ENCODE measurements at regions not wholly inside any gene's neighbourhood (a gene's known extent, or its start where the extent isn't known, plus 50 kb on each side); places are given as distances from the start of the nearest gene placed in this dataset.
A peak's percentile ranks its signal among the peaks of the same experiment; 100 is the strongest.

DNA sequence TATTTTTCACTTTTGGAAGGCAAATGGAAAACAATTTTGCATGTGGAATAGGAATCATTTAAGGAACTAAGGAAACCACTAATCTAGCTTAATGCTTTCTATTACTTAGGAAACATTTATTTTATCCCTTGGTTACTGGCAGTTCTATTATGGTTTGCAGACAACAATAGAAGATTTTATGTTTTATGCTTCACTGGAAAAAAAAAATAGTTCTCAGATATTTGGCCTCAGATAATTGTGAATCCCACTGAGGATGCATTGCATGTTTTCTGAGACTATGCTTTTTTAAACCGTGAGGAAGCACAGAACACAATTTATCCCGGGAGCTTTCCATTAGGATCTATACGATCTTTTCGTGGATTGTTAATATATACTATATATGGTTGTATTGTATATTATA lies 356.9 kb downstream of the CSNK1G3 start:
- H3K36me3 ChIP-seq (ENCODE audit: insufficient read depth, low read length, poor library complexity, severe bottlenecking) = no peaks in the 10 kb centered on the region
- H3K9me3 ChIP-seq (ENCODE audit: low read depth, low read length, poor library complexity, severe bottlenecking) = no peaks in the 10 kb centered on the region
- no TSS peak for BruUV-seq (replicated peaks)
- ChIA-PET POLR2A (ENCODE audit: low non-redundant PET) (no interaction called here), CTCF (no interaction called here)
- H3K4me3 ChIP-seq (ENCODE audit: low read depth, low read length, poor library complexity, severe bottlenecking) = no peak overlapping the region
- H3K27me3 ChIP-seq (replicated peaks; ENCODE audit: insufficient read depth, low read depth, low read length, poor library complexity) = no peaks in the 10 kb centered on the region
- H3K27ac ChIP-seq (ENCODE audit: low read depth, low read length, poor library complexity, severe bottlenecking) = no peak overlapping the region
- peaks cover 33% of the 10 kb centered on the region for H3K4me1 ChIP-seq (ENCODE audit: insufficient read depth, low read length, poor library complexity, severe bottlenecking)
- intact Hi-C loops (cut with micrococcal nuclease; ENCODE audit: unreplicated experiment) = no loop called here
- TF ChIP-seq EZH2 (IDR thresholded peaks at IDR 0.05; ENCODE audit: borderline replicate concordance, low read depth, low read length, poor library complexity, severe bottlenecking) (no peak), CTCF (conservative IDR thresholded peaks at IDR 0.05; ENCODE audit: low read depth, low read length) (no peak)
- peak; percentile 74 for DNase-seq (ENCODE audit: low spot score)

- Histone ChIP-seq H3K9me3 (ENCODE audit: low read depth, low read length, poor library complexity, severe bottlenecking) (no peaks in the 10 kb centered on the region), H3K36me3 (ENCODE audit: insufficient read depth, low read length, poor library complexity, severe bottlenecking) (no peaks in the 10 kb centered on the region), H3K27ac (ENCODE audit: low read depth, low read length, poor library complexity, severe bottlenecking) (no peak overlapping the region), H3K27me3 (replicated peaks; ENCODE audit: insufficient read depth, low read depth, low read length, poor library complexity) (no peaks in the 10 kb centered on the region), H3K4me1 (ENCODE audit: insufficient read depth, low read length, poor library complexity, severe bottlenecking) (peaks cover 27% of the 10 kb centered on the region), H3K4me3 (ENCODE audit: low read depth, low read length, poor library complexity, severe bottlenecking) (no peak overlapping the region)
- POLR2A ChIA-PET (ENCODE audit: low non-redundant PET) = no interaction called here
- CTCF ChIA-PET = no interaction called here
- no peak for TF ChIP-seq CTCF (conservative IDR thresholded peaks at IDR 0.05; ENCODE audit: low read depth, low read length)
- TF ChIP-seq EZH2 (IDR thresholded peaks at IDR 0.05; ENCODE audit: borderline replicate concordance, low read depth, low read length, poor library complexity, severe bottlenecking) = no peak
- peak; percentile 41 for DNase-seq (ENCODE audit: low spot score)
- BruUV-seq (replicated peaks) = no TSS peak
- intact Hi-C loops (cut with micrococcal nuclease; ENCODE audit: unreplicated experiment) = no loop called here
Measured at GRCh38 chr5:123868267-123868666, 356.3 kb downstream of the CSNK1G3 start.

DNA sequence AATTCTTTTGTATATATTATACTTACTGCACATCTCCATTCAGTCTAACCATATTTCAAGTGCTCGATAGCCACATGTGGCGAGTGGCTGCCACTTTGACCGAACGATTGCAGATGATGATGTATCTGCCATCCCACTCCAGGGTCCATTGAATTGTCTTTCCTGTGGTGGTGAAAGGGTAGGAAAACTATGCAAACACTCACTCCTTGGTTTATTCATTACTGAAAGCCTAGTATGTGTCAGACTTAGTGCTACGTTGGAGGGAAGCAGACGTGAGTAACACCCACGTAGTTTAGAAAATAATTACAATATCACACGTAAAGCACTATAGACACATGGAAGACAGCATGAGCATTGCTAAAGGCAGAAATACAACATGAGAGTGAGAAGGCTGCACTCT lies 353.7 kb downstream of the CSNK1G3 start:
- no peak for DNase-seq (ENCODE audit: low spot score)
- no peak for TF ChIP-seq EZH2 (IDR thresholded peaks at IDR 0.05; ENCODE audit: borderline replicate concordance, low read depth, low read length, poor library complexity, severe bottlenecking)
- TF ChIP-seq CTCF (conservative IDR thresholded peaks at IDR 0.05; ENCODE audit: low read depth, low read length) = no peak
- intact Hi-C loops (cut with micrococcal nuclease; ENCODE audit: unreplicated experiment) = no loop called here
- Histone ChIP-seq H3K4me1 (ENCODE audit: insufficient read depth, low read length, poor library complexity, severe bottlenecking) (peaks cover 20% of the 10 kb centered on the region), H3K4me3 (ENCODE audit: low read depth, low read length, poor library complexity, severe bottlenecking) (no peak overlapping the region), H3K27me3 (replicated peaks; ENCODE audit: insufficient read depth, low read depth, low read length, poor library complexity) (no peaks in the 10 kb centered on the region), H3K27ac (ENCODE audit: low read depth, low read length, poor library complexity, severe bottlenecking) (no peak overlapping the region), H3K9me3 (ENCODE audit: low read depth, low read length, poor library complexity, severe bottlenecking) (no peaks in the 10 kb centered on the region), H3K36me3 (ENCODE audit: insufficient read depth, low read length, poor library complexity, severe bottlenecking) (no peaks in the 10 kb centered on the region)
- ChIA-PET POLR2A (ENCODE audit: low non-redundant PET) (no interaction called here), CTCF (no interaction called here)
- BruUV-seq (replicated peaks) = no TSS peak
